ENCODE measurements at regions not wholly inside any gene's neighbourhood (a gene's known extent, or its start where the extent isn't known, plus 50 kb on each side); places are given as distances from the start of the nearest gene placed in this dataset.

GRCh38 chr2:17058772-17059402 is 393.3 kb upstream of the CYRIA start:
- Histone ChIP-seq H3K4me1 (replicated peaks) (no peaks in the 10 kb centered on the region), H3K27ac (no peak overlapping the region), H3K36me3 (no peaks in the 10 kb centered on the region), H3K27me3 (replicated peaks) (no peaks in the 10 kb centered on the region), H3K4me3 (no peak overlapping the region), H3K9me3 (replicated peaks) (no peaks in the 10 kb centered on the region)
- no peak for DNase-seq (ENCODE audit: low read depth in 1 of 2, low spot score in 2 of 2)

- H3K27ac ChIP-seq, result no peak overlapping the region
- no peaks in the 10 kb centered on the region for H3K9me3 ChIP-seq (replicated peaks)
- H3K27me3 ChIP-seq (replicated peaks), result no peaks in the 10 kb centered on the region
- no peak overlapping the region for H3K4me3 ChIP-seq
- no peaks in the 10 kb centered on the region for H3K4me1 ChIP-seq (replicated peaks)
- no peaks in the 10 kb centered on the region for H3K36me3 ChIP-seq
- no peak for DNase-seq (ENCODE audit: low read depth in 1 of 2, low spot score in 2 of 2)
These were observed 391.7 kb upstream of the CYRIA start for GRCh38 chr2:17057109-17058017.

GRCh38 chr2:17056236-17056635 is 390.6 kb upstream of the CYRIA start:
- Histone ChIP-seq H3K9me3 (replicated peaks) (no peaks in the 10 kb centered on the region), H3K4me1 (replicated peaks) (no peaks in the 10 kb centered on the region), H3K27me3 (replicated peaks) (no peaks in the 10 kb centered on the region), H3K4me3 (no peak overlapping the region), H3K27ac (no peak overlapping the region), H3K36me3 (no peaks in the 10 kb centered on the region)
- no peak for DNase-seq (ENCODE audit: low read depth in 1 of 2, low spot score in 2 of 2)

- Histone ChIP-seq H3K9me3 (replicated peaks) (no peaks in the 10 kb centered on the region), H3K36me3 (no peaks in the 10 kb centered on the region), H3K4me1 (replicated peaks) (no peaks in the 10 kb centered on the region), H3K27me3 (replicated peaks) (no peaks in the 10 kb centered on the region), H3K27ac (no peak overlapping the region), H3K4me3 (no peak overlapping the region)
- no peak for DNase-seq (ENCODE audit: low read depth in 1 of 2, low spot score in 2 of 2)
These were observed 386.4 kb upstream of the CYRIA start for GRCh38 chr2:17052001-17052400.

GRCh38 chr2:17051538-17051937 is 385.9 kb upstream of the CYRIA start:
- Histone ChIP-seq H3K27ac (no peak overlapping the region), H3K9me3 (replicated peaks) (no peaks in the 10 kb centered on the region), H3K4me1 (replicated peaks) (no peaks in the 10 kb centered on the region), H3K36me3 (no peaks in the 10 kb centered on the region), H3K4me3 (no peak overlapping the region), H3K27me3 (replicated peaks) (no peaks in the 10 kb centered on the region)
- no peak for DNase-seq (ENCODE audit: low read depth in 1 of 2, low spot score in 2 of 2)

- H3K9me3 ChIP-seq (replicated peaks), result no peaks in the 10 kb centered on the region
- H3K36me3 ChIP-seq, result no peaks in the 10 kb centered on the region
- no peaks in the 10 kb centered on the region for H3K4me1 ChIP-seq (replicated peaks)
- H3K27ac ChIP-seq, result no peak overlapping the region
- H3K27me3 ChIP-seq (replicated peaks), result no peaks in the 10 kb centered on the region
- H3K4me3 ChIP-seq, result no peak overlapping the region
- DNase-seq (ENCODE audit: low read depth in 1 of 2, low spot score in 2 of 2), result no peak
These were observed 377.5 kb upstream of the CYRIA start for GRCh38 chr2:17043173-17043572.

- H3K9me3 ChIP-seq (replicated peaks), result no peaks in the 10 kb centered on the region
- no peaks in the 10 kb centered on the region for H3K4me1 ChIP-seq (replicated peaks)
- no peaks in the 10 kb centered on the region for H3K27me3 ChIP-seq (replicated peaks)
- H3K27ac ChIP-seq, result no peak overlapping the region
- no peak overlapping the region for H3K4me3 ChIP-seq
- no peaks in the 10 kb centered on the region for H3K36me3 ChIP-seq
- DNase-seq (ENCODE audit: low read depth in 1 of 2, low spot score in 2 of 2), result no peak
These were observed 370.7 kb upstream of the CYRIA start for GRCh38 chr2:17036361-17036760.

- Histone ChIP-seq H3K4me1 (replicated peaks) (no peaks in the 10 kb centered on the region), H3K4me3 (no peak overlapping the region), H3K27ac (no peak overlapping the region), H3K9me3 (replicated peaks) (no peaks in the 10 kb centered on the region), H3K36me3 (no peaks in the 10 kb centered on the region), H3K27me3 (replicated peaks) (no peaks in the 10 kb centered on the region)
- no peak for DNase-seq (ENCODE audit: low read depth in 1 of 2, low spot score in 2 of 2)
These were observed 369.4 kb upstream of the CYRIA start for GRCh38 chr2:17035010-17035409.

- H3K27ac ChIP-seq, result no peak overlapping the region
- H3K9me3 ChIP-seq (replicated peaks), result no peaks in the 10 kb centered on the region
- H3K27me3 ChIP-seq (replicated peaks), result no peaks in the 10 kb centered on the region
- no peak for DNase-seq (ENCODE audit: low read depth in 1 of 2, low spot score in 2 of 2)
- no peaks in the 10 kb centered on the region for H3K4me1 ChIP-seq (replicated peaks)
- no peak overlapping the region for H3K4me3 ChIP-seq
- H3K36me3 ChIP-seq, result no peaks in the 10 kb centered on the region
These were observed 364.4 kb upstream of the CYRIA start for GRCh38 chr2:17030047-17030446.

GRCh38 chr2:17012297-17012696 is 346.7 kb upstream of the CYRIA start:
- Histone ChIP-seq H3K36me3 (no peaks in the 10 kb centered on the region), H3K4me3 (no peak overlapping the region), H3K9me3 (replicated peaks) (no peaks in the 10 kb centered on the region), H3K27ac (no peak overlapping the region), H3K27me3 (replicated peaks) (no peaks in the 10 kb centered on the region), H3K4me1 (replicated peaks) (no peaks in the 10 kb centered on the region)
- DNase-seq (ENCODE audit: low read depth in 1 of 2, low spot score in 2 of 2), result no peak

GRCh38 chr2:17010104-17010503 is 344.5 kb upstream of the CYRIA start:
- H3K27me3 ChIP-seq (replicated peaks), result no peaks in the 10 kb centered on the region
- no peaks in the 10 kb centered on the region for H3K9me3 ChIP-seq (replicated peaks)
- no peak overlapping the region for H3K4me3 ChIP-seq
- no peaks in the 10 kb centered on the region for H3K36me3 ChIP-seq
- no peaks in the 10 kb centered on the region for H3K4me1 ChIP-seq (replicated peaks)
- H3K27ac ChIP-seq, result no peak overlapping the region
- no peak for DNase-seq (ENCODE audit: low read depth in 1 of 2, low spot score in 2 of 2)

GRCh38 chr2:17000184-17000482 is 334.5 kb upstream of the CYRIA start:
- DNase-seq (ENCODE audit: low read depth in 1 of 2, low spot score in 2 of 2), result no peak
- no peak overlapping the region for H3K27ac ChIP-seq
- no peaks in the 10 kb centered on the region for H3K9me3 ChIP-seq (replicated peaks)
- no peak overlapping the region for H3K4me3 ChIP-seq
- H3K4me1 ChIP-seq (replicated peaks), result no peaks in the 10 kb centered on the region
- H3K27me3 ChIP-seq (replicated peaks), result no peaks in the 10 kb centered on the region
- no peaks in the 10 kb centered on the region for H3K36me3 ChIP-seq

- no peak for DNase-seq (ENCODE audit: low read depth in 1 of 2, low spot score in 2 of 2)
- Histone ChIP-seq H3K36me3 (no peaks in the 10 kb centered on the region), H3K4me3 (no peak overlapping the region), H3K4me1 (replicated peaks) (no peaks in the 10 kb centered on the region), H3K27ac (no peak overlapping the region), H3K27me3 (replicated peaks) (no peaks in the 10 kb centered on the region), H3K9me3 (replicated peaks) (no peaks in the 10 kb centered on the region)
These were observed 333.9 kb upstream of the CYRIA start for GRCh38 chr2:16999347-17000183.

- Histone ChIP-seq H3K27me3 (replicated peaks) (no peaks in the 10 kb centered on the region), H3K4me1 (replicated peaks) (no peaks in the 10 kb centered on the region), H3K4me3 (no peak overlapping the region), H3K27ac (no peak overlapping the region), H3K36me3 (no peaks in the 10 kb centered on the region), H3K9me3 (replicated peaks) (no peaks in the 10 kb centered on the region)
- no peak for DNase-seq (ENCODE audit: low read depth in 1 of 2, low spot score in 2 of 2)
These were observed 312.7 kb upstream of the CYRIA start for GRCh38 chr2:16978301-16978700.
